ENCODE measurements at regions not wholly inside any gene's neighbourhood (a gene's known extent, or its start where the extent isn't known, plus 50 kb on each side); places are given as distances from the start of the nearest gene placed in this dataset.
A peak's percentile ranks its signal among the peaks of the same experiment; 100 is the strongest.
"Not testable (repeated sequence)": the region's sequence is repeated elsewhere in the genome, so short reads cannot be mapped to it uniquely, and the experiment has no call there.

GRCh38 chr2:209305746-209306196 lies 118.1 kb upstream of the MAP2 start:
- DNase-seq: no peak

GRCh38 chr2:209307161-209308001 lies 116.5 kb upstream of the MAP2 start:
- DNase-seq: no peak

- DNase-seq: no peak
These were observed 115.4 kb upstream of the MAP2 start for GRCh38 chr2:209308415-209308814.

GRCh38 chr2:209311948-209312347 lies 111.9 kb upstream of the MAP2 start:
- no peak for DNase-seq

- not testable (repeated sequence) for DNase-seq
These were observed 111.4 kb upstream of the MAP2 start for GRCh38 chr2:209312450-209312849.

GRCh38 chr2:209314653-209315052 lies 109.2 kb upstream of the MAP2 start:
- DNase-seq: no peak

- no peak for DNase-seq
These were observed 107.7 kb upstream of the MAP2 start for GRCh38 chr2:209316141-209316540.

GRCh38 chr2:209321076-209321475 lies 102.8 kb upstream of the MAP2 start:
- no peak for DNase-seq

- DNase-seq: no peak
These were observed 102.3 kb upstream of the MAP2 start for GRCh38 chr2:209321581-209321980.

GRCh38 chr2:209322041-209322440 lies 101.8 kb upstream of the MAP2 start:
- DNase-seq: no peak

- DNase-seq: no peak
These were observed 100.8 kb upstream of the MAP2 start for GRCh38 chr2:209322905-209323512.

- DNase-seq: no peak
These were observed 100.1 kb upstream of the MAP2 start for GRCh38 chr2:209323738-209324137.

GRCh38 chr2:209324281-209324680 lies 99.6 kb upstream of the MAP2 start:
- no peak for DNase-seq

GRCh38 chr2:209331291-209331844 lies 92.5 kb upstream of the MAP2 start:
- DNase-seq: peak; percentile 38

- DNase-seq: peak; percentile 69
These were observed 89.4 kb upstream of the MAP2 start for GRCh38 chr2:209334188-209335017.

- no peak for DNase-seq
These were observed 83.3 kb upstream of the MAP2 start for GRCh38 chr2:209340522-209340921.

GRCh38 chr2:209344349-209344748 lies 79.5 kb upstream of the MAP2 start:
- no peak for DNase-seq

GRCh38 chr2:209348433-209348832 lies 75.4 kb upstream of the MAP2 start:
- DNase-seq: no peak

GRCh38 chr2:209351636-209352035 lies 72.2 kb upstream of the MAP2 start:
- no peak for DNase-seq

- no peak for DNase-seq
These were observed 64.9 kb upstream of the MAP2 start for GRCh38 chr2:209358992-209359391.

GRCh38 chr2:209367075-209367747 lies 56.6 kb upstream of the MAP2 start:
- DNase-seq: no peak

- no peak for DNase-seq
These were observed 55.4 kb upstream of the MAP2 start for GRCh38 chr2:209368406-209368805.

Data from renal pelvis (tissue), 1 donor.